ENCODE measurements at regions not wholly inside any gene's neighbourhood (a gene's known extent, or its start where the extent isn't known, plus 50 kb on each side); places are given as distances from the start of the nearest gene placed in this dataset.
"Not testable (repeated sequence)": the region's sequence is repeated elsewhere in the genome, so short reads cannot be mapped to it uniquely, and the experiment has no call there.

DNA sequence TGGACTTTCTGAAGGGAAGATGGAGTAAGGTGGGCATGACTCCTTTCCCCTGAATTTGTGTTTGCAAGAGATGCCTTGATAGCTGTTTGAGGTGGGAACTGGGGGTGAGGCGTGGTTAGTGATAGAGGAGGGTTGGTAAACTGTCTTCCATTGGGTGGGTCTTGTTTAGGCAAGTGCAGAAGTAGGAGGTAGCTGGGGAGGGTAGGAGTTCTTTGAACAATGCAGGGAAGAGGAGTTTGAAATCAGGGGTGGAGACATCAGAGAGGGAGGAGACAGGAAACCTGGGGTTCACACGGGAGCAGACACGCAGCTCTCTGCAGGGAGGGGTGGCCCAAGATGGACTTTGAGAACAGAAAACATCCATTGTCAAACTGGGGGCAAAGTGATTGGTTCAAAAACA, 267.1 kb downstream of the TSN start:
- ATAC-seq = no peak

DNA sequence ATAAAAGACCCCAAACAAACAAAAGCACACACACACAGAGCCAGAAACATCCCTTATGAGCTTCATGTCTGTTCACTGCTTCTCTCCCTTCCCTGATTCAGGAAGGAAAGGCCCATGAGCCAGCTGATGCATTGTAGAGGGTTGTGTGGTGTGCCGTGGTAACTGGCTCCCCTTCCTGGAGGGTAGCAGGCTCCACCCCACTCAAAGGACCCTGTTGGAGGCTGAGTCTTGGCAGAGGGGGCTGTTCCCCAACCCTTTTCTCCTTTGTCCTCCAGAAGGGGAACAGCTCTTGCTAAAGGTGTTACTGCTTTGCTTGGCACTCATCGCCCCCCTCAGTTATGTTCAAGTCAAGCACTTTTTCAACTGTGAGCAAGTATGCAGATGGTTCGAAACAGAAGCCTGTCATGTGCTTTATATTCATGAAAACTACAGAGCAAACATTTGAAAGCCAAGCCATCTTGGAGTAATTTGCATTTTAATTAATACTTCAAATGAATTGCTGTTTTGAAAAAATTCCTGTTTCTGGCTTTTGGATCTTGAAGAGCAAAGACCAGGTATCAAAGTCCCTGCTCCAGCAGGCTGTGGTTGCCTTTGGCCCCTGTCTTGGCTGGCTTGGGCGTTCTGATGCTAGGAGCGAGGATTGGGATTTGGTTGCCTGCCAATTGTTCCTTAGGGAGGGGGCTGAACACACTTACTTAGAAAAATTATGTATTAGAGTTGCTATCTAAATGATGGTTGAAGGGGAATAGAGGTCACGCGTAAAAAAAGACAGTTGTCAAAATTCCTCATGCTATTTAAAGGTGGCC, 267.8 kb downstream of the TSN start:
- no peak for ATAC-seq

DNA sequence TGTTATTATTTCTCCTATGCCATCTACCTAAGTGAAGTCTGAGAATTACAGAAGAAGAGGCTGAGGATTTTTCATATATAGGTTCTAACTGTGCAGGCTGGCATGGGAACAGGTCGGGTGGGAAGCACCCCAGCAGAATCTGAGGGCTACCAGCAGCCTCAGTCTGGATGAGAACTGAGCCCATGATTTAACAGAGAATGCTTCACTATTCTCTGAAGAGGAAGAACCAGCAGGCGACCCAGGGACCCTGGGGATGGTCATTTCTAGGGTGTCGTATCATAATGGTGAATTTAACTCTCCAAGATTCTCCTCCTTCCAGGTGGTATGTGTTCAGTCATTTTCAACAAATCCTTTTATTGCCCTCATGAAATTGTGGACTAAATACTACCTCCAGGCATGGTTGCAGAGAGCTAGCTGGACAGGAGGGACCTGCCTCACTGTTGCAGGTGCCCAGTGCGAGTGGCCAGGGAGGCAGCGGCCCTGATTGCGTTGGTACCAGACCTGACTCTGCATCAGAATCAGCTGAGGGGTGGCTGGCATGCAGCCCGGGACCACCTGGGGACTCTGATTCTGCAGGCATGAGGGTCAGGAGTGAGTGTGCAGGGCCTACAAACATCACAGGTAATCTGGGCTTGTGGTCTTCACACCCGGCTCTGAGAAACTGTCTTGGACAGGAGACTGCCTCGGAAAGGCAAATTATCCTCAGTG, 272.2 kb downstream of the TSN start:
- ATAC-seq = no peak

GRCh38 chr2:122028371-122029100, 273.1 kb downstream of the TSN start:
- no peak for ATAC-seq

- no peak for ATAC-seq
These were observed 274.0 kb downstream of the TSN start for GRCh38 chr2:122029456-122029855.

DNA sequence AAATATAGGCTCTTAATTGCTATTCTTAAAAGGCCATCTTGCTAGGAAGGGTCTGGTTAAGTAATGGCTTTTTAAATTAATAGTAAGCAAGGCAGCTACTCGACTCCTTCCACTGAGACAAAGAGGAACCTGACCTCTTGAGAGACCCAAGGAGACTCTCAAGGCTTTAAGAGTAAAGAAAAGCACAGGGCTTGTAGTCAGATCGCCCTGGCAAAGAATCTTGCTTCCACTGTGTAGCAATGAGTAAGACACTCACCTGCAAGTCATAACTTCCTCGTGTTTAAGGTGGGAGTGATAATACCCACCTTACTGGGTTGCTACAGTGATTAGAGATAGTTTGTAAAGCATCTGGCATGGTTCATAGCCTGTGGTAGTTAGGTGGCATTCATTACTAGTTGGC, 274.5 kb downstream of the TSN start:
- no peak for ATAC-seq

DNA sequence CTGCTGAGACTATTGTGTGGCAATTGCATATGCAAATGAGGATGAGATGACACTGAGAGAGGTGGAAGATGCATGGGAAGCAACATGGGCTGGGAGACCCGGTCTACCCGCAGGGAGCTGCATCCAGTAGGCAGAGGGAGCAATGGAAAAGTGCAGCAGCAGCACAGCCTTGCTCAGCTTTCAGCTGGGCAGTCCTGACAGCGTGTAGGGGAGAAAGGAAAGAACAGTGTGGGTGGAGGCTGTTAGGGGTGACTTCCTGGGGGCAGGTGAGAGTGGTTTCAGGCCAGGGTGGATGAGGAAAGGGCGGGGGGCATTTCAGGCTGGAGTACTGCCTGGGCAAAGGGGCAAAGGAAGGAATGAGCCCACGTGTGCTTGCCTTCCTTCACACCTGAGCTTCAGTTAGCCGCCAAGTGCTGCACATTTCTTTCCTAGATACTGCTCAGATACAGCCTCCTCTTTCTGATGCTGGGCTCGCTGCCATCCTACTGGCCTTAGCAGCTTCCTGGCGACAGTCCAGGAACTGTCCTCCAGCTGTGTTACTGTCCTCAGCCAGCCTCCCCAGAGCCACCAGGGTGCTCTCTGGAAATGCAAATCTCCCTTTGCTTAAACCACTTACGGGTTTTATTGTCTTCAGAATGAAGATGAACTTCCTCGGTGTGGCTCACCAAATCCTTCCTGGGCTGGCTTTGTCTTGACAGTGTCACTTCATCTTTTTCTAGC, 276.3 kb downstream of the TSN start:
- ATAC-seq = no peak

- no peak for ATAC-seq
These were observed 276.8 kb downstream of the TSN start for GRCh38 chr2:122032264-122032645.

DNA sequence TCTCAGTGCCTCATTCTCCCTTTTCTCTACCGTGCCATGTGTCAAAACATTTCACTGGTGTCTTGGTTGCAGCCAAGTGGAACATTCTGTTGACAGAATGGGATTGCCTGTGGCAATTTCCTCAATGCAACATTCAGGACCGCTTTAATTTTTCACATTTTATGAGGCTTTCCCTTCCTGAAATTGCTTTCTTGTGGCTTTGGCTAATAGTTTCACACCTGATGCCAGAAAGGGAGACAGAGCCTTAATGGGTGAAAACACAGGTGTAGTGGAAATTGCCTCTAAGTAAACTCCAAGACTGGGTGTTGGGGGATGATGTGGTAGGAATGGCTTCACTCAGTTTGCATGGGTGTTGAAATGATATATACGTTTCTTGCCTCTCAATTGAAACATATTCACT, 278.3 kb downstream of the TSN start:
- no peak for ATAC-seq

GRCh38 chr2:122034344-122034743, 278.9 kb downstream of the TSN start:
- ATAC-seq = no peak

DNA sequence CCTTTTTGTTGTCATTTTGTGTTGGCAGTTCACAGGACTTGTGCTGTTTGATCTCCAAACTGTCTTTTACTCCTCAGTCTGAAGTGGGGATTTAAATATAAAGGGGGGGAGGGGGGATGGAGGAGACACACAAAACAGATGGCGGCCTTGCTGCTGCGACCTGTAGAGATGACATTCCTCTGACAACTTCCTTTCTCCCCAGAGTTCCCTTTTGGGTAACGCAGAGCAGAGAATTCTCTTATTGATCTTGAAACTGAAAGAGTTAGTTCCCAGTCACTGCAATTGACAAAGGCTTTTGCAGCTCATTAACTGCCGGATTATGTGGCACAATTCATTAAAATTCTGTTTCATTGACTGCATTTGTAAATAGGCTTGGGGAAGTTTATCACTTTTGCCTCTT, 279.3 kb downstream of the TSN start:
- ATAC-seq = no peak

DNA sequence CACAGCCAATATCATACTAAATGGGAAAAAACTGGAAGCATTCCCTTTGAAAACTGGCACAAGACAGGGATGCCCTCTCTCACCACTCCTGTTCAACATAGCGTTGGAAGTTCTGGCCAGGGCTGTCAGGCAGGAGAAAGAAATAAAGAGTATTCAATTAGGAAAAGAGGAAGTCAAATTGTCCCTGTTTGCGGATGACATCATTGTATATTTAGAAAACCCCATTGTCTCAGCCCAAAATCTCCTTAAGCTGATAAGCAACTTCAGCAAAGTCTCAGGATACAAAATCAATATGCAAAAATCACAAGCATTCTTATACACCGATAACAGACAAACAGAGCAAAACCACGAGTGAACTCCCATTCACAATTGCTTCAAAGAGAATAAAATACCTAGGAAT, 283.4 kb downstream of the TSN start:
- not testable (repeated sequence) for ATAC-seq

GRCh38 chr2:122041455-122041854, 286.0 kb downstream of the TSN start:
- ATAC-seq = no peak

GRCh38 chr2:122051659-122052058, 296.2 kb downstream of the TSN start:
- ATAC-seq = not testable (repeated sequence)

DNA sequence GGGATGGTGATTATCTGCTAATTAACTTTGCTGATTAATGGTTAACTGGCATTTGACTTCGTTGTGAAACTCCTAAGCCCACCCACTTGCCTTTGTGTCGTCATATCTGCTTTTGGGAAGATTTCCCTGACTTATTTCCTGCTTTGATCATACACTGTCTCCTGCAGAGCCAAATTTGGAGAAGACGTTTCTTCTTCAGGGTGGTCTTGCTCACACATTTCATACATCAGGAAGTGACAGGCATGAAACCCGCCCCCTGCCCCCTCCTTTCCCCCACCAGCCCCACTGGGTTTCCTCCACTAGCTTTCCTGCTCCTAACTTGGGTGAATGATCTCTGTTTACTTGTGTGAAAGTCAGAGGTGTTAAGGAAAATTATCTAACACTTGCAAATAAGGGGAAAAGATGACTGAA, 300.1 kb downstream of the TSN start:
- no peak for ATAC-seq

DNA sequence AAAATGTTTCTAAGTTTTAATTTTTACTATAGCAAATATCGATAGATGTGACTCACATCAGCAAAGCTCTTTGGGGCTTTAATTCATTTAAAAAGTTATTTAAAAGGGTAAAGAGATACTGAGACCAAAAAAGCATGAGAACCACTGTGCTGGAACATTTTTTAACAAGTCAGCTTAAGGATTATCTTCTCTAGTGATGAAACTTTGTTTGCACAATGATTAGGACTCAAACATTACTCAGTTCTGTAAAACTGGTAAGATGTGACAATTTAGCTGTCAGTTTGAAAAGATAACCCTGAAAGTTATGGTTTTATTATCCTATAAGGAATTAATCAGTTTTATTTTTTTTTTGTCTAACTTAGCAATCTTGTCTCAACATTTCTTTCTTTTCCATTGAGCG, 301.4 kb downstream of the TSN start:
- ATAC-seq = no peak

- no peak for ATAC-seq
These were observed 305.8 kb downstream of the TSN start for GRCh38 chr2:122061206-122061605.

GRCh38 chr2:122061831-122062230, 306.4 kb downstream of the TSN start:
- no peak for ATAC-seq

GRCh38 chr2:122062506-122062905, 307.1 kb downstream of the TSN start:
- no peak for ATAC-seq

DNA sequence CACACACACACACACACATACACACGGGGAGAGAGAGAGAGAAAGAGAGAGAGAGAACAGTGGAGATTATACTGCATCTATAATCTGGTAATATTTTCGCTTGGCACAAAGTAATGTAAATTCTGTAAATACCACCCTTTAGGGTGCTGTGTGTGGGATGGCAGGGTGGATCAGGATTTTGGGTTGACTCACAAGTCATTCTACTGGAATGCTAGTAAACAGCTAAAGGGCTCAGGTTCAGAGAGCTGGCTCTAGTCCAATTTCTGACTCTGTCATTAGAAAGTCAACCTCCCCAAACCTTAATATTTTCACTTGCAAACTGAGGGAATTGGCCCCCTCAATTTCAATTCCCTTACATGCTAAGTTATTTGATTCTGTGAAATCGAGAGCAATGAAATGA, 308.3 kb downstream of the TSN start:
- no peak for ATAC-seq

- ATAC-seq = no peak
These were observed 314.8 kb downstream of the TSN start for GRCh38 chr2:122070241-122070731.

GRCh38 chr2:122072666-122073065, 317.2 kb downstream of the TSN start:
- no peak for ATAC-seq

- no peak for ATAC-seq
These were observed 318.8 kb downstream of the TSN start for GRCh38 chr2:122074201-122074600.

All from activated CD4-positive, CD25-positive, alpha-beta regulatory T cell treated with anti-CD3 and anti-CD28 coated beads, Interleukin-2, amount 50 U/mL, for 24 hours (primary cell).